Lung microvascular endothelial cell (primary cell): ENCODE measurements at regions not wholly inside any gene's neighbourhood (a gene's known extent, or its start where the extent isn't known, plus 50 kb on each side); places are given as distances from the start of the nearest gene placed in this dataset.
"Not testable (repeated sequence)": the region's sequence is repeated elsewhere in the genome, so short reads cannot be mapped to it uniquely, and the experiment has no call there.

Experiments used
- DNase-seq, 2 donors: peaks; one replicate each; pipeline versions ENCODE4 v3.0.0 to v3.0.0-alpha.2; 2010; ENCODE audit warnings: low read depth in 2 of 2

DNA sequence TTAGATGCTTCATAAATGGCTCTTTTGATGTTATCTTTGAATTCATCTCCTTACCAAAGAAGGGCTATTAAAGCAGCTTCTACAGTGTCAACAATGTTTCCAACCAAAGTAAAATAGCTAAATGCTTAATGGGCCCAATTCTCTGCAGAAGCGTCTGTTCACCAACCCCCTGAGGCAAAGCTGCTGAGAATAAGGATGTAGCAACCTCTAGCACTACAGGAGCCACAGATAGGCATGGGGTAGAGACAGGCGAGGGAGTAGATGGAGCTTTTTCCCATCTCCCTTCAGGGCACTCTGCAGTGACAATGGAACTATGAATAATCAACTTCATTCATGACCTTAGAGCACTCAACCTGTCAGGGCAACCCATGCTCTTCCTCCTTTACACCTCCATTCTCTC, 134.1 kb downstream of the FZD1 start:
- no peak for DNase-seq

DNA sequence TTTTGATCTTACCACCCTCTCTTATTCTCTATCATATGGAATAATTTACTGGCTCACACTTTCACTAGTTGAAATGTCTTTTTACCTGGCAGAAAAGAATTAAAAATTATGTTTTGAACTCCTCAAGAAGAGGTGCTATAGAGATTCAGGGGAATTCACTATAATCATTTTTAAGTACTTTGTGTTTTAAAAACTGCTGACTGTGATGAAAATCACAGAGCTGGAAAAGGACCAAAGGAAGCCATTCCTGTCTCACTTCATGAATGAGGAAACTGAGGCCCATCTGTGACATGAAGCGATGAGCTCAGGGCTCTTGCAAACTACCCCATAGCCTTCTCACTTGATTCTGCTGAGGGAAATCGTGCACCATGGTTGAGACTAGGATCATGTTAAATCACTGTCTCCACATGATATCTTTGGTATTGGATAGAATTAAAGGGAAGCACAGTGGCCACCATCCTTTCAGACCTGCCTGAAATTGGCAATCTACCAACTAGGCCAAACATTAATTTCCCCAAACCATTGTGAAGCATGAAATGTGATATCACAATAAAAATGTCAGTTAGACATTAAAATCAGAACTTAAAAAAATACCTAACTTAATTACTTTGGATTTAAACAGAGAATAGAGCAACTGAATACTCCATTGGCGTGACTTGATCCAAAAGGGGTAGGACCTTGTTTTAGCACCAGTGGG, 141.0 kb downstream of the FZD1 start:
- DNase-seq, result no peak

DNA sequence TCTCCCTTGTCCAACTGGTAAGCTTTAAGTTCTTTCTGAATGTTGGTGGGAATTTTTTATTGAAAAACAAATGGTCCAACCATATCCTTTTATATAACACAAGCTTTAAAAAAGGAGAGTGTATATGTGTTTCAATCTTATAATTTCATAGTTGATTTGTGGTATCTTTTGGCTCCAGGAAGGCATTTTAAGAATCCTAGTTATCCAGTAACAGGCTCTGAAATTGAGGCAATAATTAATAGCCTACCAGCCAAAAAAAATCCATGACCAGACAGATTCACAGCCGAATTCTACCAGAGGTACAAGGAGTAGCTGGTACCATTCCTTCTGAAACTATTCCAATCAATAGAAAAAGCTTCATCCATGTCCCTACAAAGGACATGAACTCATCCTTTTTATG, 141.6 kb downstream of the FZD1 start:
- not testable (repeated sequence) for DNase-seq

DNA sequence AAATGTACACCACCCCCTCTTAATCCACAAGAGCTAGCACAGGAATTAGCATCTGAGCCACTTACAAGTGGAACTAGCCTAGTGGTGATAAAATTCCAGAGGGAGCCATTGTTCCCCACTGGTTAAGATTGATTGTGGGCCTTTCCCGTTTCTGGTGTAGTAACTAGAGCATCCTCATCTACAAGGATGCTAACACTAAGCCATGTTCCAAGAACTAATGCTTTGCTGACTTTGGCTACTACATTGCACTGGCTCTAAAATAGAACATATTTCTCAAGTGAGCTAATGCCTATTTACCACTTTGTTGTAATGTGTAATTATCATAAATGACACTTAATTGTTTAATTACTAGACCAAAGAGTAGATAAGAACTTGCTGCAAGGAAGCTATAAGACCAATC, 143.7 kb downstream of the FZD1 start:
- no peak for DNase-seq

DNA sequence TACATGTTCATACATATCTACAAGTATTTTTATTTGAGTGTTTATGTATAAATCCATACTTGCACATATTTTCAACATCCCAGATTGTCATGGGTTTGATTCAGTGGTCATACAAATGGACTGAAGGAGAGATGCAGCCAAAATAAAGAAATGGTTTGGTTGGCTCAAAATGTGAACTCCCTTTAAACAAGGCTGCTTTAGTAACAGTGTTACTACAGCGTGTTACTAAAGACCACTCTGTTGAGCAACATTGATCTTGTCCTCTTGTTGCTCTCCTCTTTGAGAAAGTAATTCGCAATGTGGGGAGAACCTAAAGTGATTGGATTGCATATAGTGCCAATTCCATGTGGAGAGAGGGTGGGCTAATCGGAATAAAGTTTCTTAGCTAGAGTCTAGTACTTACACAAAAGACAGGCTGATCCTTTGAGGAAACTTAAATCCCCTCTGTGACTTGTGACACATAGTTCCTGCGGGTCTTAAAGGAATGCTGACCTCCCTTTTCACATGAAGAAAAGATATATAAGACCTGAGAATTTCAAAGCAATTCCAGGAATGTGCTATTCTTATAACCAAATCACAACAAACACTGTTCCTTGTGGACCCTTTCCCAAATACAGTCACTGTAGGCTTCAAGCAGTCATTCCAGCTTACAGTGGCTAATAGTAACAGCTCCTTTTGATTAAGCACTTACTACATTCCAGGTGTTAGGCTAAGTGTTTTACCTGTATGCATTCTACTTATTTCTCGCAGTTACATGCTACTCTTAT, 144.3 kb downstream of the FZD1 start:
- no peak for DNase-seq

DNA sequence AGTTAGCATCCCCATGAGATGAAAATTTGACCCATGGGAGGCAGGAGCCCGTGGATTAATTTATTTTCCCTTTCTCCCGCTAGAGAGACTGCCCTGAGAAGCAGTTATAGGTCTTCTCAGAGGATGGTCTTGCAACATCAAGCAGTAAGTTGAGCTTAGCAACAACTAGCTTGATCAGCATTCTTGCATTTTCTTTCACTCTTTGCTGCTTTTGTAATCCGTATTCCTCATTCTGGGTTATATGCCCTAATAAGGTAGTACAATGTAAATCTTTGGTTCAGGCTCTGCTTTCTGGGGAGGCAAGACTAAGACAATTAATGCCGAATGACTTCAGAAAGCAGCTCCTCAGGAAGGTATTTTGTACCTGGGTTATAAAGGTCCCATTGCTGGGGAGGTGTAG, 146.8 kb downstream of the FZD1 start:
- DNase-seq, result no peak

DNA sequence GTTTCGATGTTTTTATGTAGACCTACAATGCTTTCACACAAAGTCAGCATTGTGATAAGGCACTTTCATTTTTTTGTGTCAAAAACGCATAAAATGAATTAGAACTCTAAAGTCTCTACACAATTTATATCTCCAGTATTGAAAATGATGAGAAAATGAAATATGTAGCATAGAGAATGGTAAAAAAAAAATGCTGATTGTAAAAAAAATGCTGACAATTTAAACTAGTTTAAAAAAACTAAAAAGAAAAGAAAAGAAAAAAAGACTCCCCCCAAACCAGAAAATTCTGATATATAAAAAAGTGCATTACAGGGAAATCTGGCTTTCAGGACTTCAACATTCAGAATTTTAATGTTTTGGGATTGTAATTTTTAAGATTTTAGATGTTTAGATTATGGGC, 148.1 kb downstream of the FZD1 start:
- DNase-seq, result no peak

DNA sequence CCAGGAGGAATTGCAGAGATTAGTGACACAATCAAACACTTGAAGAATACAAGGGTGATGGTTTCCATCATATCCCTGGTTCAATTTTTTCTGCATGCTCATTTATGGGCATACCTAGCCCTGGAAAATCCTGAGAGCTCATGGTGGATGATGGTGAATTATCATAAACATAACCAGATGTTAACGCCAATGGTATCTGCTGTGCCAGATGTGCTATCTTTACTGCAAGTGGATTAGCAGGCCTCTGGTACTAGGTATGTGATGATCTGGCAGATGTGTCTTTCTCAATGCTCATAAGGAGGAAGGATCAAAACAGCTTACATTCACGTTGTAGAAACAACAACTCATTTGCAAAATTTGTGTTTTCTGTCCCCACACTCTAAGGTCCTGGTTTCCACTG, 150.5 kb downstream of the FZD1 start:
- no peak for DNase-seq

DNA sequence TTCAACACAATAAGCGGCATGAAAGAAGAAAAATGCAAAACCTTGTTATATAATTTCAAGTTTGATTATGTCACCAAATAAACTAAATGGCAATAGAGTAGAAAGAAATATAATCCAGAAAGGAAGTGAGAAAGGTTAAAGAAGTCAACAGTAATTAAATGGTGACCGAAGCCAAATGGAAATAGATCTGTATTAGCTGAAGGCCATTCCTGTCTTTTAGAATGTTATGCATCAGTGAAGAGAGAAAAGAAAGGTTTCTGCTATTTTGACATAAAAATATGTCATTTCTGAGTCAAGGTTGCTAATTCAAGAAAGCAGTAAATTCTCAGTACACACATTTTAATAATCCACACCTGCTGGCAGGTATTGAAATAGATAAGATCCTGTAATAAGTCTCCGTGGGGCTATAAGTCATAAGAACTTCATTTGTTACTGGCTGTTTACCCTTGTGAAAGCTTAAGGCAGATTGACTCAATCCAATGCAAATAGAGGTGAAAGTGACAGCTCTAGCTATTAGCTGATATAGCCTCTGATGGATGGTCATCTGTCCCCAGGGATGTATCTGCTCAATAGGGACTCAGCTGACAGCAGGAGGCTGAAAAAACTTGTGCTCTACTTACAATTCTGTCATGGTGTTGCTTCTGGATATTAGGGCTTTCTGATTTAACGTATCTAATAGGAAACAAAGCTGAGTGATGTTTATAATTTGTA, 152.1 kb downstream of the FZD1 start:
- DNase-seq, result no peak

DNA sequence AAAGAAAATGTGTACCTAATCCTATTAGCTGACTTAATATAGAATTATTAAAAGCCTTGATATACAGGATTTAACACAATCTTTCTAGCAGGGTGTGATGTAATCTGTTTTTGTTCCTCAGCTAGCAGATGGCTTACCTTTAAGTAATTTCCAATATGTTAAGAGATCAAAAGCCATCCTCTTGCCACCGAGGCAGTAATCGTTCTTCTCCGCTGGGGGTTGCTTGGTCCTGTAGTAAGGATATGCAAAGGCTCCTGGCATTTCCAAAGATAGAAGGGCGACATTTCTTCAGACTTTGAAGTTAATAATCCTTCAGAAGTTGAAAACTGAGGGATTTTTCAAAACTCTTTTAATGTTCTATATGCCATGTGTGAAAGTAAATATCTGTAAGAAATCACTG, 156.4 kb downstream of the FZD1 start:
- no peak for DNase-seq

DNA sequence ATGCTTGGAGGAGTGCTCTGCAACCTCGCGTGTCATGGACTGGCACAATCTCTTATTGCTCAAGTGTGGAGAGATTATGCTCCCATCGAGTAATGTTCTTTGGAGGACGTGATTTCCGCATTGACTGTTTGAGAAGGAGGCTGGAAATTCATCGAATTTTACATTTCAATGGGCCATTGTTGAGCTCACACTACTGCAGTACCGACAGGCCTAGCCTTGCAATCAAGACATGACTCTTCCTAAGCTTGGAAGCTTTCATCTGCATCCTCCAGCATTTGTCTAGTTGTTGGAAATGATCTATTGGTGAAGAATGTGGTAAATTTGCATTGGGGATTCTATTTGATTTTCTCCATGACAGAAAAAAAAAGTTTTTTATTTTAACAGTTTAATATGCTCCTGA, 156.8 kb downstream of the FZD1 start:
- no peak for DNase-seq

DNA sequence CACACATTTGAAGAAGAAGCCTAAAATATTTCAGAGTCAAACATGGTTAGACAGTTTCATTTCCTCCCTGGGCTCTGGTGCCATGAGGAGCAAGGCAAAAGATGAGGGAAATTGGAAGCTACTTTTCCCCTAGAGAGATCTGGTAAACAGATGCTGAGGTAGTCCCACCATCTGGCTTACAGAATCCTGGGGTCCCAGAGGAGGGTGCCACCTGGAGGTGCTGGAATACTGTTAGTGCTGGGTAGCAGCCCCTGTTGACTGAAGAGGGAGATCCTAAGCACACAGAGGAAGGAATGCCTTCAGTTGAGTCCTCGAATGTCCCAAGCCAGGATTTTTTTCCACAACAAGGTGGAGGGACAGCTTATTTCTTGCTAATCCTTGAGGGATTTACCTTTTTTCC, 160.1 kb downstream of the FZD1 start:
- DNase-seq, result no peak

DNA sequence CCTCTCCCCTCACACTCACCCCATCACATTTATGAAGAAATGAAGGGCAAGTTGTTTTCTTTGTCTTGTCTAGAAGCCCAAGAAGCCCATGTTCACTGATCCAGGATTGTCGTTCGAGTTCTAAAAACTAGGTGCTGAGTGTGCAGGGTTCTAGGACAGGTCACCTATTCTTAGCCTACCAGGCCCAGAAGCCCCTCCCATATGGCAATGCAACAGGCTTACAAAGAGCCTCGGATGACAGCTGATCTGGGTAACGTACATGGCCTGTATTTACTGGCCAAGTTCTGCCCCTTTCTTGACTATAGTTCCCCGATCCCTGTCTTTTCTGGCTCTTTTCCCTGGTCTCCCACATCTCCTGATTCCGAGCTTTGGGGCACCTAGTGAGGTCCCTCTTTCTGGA, 160.9 kb downstream of the FZD1 start:
- no peak for DNase-seq

DNA sequence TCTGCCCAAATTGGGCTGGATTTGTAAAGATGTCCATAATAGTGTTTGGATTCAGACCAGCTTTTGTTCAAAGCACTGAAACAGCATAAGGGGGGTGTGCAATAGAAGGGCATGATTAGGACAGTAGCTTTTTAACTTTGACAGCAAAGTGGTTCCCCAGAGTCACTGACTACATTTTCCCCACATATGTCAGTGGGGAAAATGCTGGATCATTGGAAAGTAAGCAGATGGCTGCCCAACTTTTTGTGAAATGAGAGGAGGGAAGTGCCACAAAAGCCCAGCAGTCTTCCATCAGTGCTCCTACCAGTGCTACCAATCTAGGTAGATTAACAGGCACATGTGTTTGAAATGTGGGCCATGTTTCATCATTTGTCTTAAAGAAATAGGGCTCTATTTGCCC, 162.8 kb downstream of the FZD1 start:
- no peak for DNase-seq

DNA sequence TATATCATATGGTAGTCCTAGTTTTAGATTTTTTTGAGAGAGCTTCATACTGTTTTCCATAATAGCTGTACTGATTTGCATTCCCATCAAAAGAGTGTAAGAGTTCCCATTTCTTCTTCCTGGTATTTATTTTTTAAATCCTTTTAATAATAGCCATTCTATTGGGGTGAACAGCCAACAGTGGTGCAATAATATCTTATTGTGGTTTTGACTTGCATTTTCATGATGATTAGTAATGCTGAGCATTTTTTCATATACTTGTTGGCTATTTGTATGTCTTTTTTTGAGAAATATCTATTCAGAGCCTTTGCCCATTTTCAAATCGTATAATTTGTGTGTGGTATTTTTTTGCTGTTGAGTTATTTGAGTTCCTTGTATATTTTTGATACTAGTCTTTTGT, 167.4 kb downstream of the FZD1 start:
- no peak for DNase-seq

DNA sequence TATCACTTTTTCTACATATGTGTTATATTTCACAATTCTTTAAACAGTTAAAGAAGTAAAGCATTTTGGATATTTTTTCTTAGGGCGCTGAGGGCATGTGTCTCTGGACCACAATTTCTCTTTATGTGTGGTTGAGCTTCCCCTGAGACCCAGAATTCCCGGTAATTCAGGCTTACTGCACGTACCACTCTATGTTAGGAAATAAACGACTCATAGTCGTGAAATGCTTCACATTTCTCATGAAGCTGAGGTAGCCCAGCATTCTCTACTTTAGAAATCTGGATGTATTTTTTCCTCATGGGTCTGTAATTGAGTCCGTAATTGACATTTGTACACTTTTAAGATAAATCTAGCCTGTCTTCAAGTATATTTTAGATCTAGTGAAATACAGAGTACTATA, 170.6 kb downstream of the FZD1 start:
- DNase-seq, result no peak

DNA sequence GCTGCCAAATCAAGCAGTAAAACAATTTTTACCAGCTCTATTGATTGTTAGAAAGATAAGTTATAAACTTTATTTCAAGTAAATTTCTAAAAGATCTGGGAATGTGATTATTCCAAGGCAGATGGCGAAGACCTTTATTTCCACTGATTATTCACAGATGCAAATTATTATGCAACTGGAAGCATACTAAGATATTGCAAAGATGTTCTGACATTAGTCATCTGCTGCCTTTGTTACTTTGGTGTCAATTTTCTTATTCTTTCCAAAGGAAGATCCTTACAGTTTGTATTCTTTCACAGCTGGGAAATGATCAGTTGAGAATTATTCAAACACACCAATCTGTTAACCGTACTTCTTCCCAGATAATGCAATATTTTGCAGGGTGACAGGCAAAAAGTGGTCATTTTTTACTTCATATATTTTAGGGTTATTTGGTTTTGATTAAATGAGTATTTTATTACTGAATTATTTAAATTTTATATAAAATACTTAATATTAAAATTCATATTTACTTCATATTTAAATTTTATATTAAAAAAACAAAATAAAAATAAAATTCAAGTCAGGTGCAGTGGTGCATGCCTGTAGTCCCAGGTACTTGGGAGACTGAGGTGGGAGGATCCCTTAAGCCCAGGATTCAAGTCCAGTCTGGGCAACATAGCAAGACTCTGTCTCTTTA, 171.3 kb downstream of the FZD1 start:
- no peak for DNase-seq

DNA sequence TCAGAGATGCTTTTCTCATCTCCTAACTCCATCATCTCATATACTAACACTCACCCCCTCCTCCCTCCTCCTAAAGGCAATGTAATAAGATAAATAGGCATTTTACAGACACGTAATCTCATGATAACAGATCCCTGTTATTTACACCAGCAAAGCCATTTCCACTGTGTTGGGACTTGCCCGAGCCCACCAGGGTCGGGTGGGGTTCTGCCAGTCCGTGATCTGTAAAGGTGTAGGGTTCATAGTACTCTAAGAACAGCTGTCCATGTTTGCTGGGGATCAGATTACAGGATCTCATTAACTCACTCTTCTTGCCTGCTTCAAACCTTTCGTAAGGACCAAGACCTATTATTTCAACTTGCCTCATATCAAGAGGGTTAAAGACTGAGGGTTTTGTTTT, 172.4 kb downstream of the FZD1 start:
- DNase-seq, result no peak

DNA sequence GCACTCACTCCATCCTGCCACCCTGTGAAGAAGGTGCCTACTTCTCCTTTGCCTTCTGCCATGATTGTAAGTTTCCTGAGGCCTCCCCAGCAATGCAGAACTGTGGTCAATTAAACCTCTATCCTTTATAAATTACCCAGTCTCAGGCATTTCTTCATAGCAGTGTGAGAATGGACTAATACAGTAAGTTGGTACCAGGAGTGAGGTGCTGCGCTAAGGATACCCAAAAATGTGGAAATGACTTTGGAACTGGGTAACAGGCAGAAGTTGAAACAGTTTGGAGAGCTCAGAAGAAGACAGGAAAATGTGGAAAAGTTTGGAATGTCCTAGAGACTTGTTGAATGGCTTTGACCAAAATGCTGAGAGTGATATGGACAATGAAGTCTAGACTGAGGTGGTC, 176.0 kb downstream of the FZD1 start:
- DNase-seq, result not testable (repeated sequence)

DNA sequence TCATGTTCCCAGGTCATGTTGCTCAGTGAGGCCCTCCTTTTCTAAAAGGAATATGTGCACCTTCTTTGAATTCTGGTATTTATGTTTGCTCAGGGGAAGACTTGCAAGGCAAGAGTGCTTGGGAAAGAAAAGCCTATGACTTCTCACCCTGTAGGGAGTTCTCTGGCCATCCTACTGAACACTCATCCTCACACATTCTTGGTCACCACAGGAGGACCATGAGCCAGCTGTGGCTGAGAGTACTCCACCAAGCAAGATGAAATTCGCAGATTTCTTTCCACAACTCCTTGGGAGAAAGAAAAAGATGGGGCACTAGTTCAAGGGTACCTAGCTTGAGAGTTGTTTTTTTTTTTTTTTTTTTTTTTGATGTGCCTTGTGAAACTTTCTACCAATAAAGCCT, 179.6 kb downstream of the FZD1 start:
- no peak for DNase-seq

DNA sequence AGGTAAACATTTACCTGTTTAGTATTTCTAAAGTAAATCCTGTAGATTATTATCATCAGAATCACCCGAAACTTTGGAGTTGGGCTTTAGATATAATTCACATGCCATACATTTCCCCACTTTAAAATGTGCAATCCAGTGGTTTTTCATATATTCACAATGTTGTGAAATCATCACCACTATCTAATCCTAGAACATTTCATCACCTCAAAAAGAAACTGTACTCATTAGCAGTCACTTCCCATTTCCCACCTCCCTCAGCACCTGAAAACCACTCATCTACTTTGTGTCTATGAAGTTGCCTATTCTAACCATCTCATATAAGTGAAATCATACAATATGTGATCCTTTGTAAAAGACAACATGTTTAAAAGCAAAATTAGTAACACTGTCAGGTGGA, 182.6 kb downstream of the FZD1 start:
- no peak for DNase-seq

DNA sequence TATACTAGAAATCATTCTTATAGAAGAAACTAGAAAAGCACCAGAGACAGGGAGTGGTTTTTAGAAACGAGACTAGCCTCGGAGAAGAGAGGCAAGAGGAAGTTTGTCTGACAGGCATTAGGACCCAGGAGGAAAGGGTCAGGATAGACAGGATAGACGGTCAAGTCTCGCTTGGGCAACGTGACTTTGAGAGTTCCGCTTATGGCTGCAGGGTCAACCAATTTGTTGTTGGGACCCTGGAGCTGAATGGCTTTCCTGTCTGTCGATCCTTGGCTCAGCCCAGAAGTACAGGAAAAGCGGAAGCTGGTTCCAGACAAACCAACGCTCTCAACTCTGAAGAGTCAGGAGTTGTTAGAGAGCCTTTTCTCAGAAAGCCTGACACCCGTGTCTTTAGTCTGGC, 191.2 kb downstream of the FZD1 start:
- DNase-seq, result no peak
